LHCN-M2 (cell line): ENCODE measurements at regions not wholly inside any gene's neighbourhood (a gene's known extent, or its start where the extent isn't known, plus 50 kb on each side); places are given as distances from the start of the nearest gene placed in this dataset.

Source experiments
- DNase-seq: peaks from one replicate; pipeline ENCODE4 v3.0.0-alpha.2; 2012; ENCODE audit warnings: low read depth

- DNase-seq = no peak
These were observed 170.1 kb upstream of the B3GAT1 start for GRCh38 chr11:134581966-134582769.

DNA sequence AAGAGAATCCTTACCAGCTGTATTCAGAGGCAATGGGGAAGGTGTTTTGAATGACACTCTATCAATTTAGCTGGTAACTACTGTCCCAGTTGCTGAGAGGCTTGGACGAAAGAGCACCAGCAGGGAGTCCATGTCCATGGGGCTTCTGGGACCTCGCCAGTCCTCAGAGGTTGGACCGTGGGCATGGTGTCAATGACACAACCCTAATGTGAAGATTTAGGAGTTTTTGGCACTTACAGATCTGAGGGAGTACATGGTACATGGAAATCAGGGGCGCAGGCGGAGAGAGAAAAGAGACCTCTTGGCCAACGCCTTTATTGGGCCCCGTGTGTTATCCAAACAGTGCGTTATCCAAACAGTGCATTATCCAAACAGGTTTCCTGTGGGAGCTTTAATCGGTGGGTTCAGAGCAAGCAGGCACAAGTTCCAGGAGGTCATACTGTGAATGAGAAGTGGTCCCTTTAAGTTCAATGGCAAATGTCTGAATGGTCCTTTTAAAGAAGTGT, 169.1 kb upstream of the B3GAT1 start:
- DNase-seq = no peak

DNA sequence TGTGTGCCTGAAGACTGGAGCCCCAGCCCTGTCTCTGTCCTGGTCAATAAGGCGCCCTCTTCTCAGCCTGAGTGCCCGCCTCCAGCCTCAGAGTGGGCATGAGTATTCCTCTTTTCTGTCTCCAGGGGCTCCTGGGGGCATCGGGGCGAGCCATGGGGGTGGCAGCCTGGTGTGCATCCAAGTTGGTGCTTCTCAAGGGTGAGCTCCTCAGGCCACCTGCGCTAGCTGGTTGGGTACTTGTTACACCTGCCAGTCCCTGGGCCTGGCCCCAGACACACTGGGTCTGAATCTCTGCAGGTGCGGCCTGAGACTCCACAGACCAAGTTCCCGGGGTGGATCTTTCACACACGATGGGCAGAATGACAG, 168.6 kb upstream of the B3GAT1 start:
- DNase-seq = no peak

DNA sequence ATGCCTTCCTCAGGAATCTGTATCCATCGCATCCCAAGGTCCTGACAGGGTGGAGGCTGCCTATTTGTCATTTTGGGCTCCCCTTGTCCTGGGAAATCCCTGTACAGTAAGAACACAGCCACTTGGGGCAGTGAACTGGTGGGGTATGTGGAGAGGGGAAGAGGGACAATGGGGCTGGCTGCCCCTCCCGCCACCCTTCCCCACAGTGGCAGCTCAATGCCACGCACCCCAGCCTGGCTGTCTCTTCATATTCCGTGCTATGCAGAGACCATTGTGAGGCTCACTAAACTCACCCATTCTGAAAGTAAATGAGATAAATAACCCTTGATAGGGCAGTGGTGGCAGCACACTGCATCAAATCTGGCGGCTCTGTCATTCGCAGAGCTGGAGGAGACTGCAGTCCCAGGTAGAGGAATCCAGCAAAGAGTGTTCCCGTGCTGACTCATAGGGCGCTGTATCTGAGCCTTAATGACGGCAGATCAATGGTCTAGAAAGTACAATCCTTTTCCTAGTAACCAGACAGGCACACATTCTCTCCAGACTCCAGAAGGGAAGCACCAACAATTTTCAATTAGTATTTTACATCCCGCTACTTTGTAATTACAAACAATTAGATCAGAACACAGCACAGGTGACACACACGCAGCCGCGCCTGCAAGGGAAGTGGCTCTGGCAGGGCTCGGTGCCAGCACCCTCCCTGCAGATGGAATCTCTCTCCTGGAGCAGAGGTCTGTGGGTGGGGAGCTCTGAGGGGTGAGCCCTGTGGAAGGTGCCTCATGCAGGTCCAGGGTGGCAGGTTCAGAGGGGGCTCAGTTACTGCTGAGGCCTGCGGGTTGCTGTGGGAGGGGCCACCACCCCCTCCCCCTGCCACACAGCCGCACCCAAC, 167.9 kb upstream of the B3GAT1 start:
- no peak for DNase-seq

- DNase-seq = no peak
These were observed 167.0 kb upstream of the B3GAT1 start for GRCh38 chr11:134578807-134579723.

DNA sequence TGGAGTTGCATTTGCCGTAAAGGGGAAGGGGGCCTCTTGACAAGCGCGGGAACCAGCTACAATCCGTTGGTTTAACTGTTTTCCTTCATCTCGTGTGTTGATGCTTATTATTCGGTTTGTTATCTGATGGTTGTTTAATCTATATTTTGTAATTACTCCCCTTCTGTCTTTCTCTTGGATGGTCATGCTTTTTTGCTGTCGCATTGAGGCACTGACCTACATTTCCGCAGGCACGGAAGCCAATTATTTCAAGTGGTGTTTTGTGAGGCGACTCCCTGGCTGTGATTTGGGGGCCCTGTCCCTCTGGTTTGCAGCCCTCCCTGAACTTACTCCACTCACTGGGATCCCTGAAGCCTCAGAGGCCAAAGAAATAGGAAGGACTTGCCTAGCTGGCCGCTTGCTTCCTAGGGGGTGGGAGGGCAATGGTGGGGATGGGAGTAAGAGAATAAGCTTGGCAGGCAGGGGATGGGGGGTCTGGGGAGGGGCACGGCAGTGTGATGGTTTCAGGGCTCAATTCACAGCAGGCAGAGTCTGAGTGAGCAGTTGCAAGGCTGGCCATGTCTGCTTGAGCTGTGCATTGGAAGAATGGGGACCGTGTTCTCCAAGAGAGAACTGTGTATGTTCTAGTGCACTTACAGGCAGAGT, 165.8 kb upstream of the B3GAT1 start:
- DNase-seq = no peak

GRCh38 chr11:134576721-134577171, 164.7 kb upstream of the B3GAT1 start:
- DNase-seq = no peak

DNA sequence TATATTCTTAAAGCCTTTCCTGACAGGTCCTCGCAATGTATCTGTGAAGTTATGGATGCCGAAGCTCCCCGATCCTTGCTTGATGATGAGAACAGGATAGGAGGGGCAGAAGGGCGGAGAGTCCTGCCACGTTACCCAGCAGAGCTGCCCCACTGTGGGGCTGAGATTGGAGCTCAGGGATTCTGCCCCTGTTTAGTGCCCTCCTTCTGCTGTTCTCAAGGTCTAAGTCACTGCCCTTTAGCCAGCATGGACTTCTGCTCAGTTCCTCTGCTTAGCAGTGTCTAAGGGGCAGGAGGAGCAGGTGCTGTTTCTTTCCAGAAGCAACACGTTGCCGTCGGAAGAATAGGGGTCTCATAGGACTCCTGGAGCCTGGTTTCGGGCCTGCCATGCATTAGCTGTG, 164.2 kb upstream of the B3GAT1 start:
- no peak for DNase-seq

GRCh38 chr11:134575504-134576230, 163.6 kb upstream of the B3GAT1 start:
- DNase-seq = no peak

DNA sequence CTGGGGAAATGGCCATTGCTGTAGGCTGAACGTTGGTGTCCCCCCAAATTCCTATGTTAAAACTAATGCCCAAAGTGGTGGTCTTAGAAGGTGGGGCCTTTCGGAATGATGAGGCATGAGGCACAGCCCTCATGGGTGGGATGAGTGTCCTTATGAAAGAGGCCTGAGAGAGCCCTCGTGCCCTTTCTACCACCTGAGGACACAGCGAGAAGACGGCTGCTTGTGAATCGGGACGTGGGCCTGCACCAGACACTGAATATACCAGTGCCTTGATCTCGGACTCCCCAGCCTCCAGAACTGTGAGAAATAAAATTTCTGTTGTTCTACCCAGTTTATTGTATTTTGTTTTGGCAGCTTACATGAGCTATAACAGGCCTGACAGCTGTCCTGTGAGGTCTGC, 162.9 kb upstream of the B3GAT1 start:
- no peak for DNase-seq

DNA sequence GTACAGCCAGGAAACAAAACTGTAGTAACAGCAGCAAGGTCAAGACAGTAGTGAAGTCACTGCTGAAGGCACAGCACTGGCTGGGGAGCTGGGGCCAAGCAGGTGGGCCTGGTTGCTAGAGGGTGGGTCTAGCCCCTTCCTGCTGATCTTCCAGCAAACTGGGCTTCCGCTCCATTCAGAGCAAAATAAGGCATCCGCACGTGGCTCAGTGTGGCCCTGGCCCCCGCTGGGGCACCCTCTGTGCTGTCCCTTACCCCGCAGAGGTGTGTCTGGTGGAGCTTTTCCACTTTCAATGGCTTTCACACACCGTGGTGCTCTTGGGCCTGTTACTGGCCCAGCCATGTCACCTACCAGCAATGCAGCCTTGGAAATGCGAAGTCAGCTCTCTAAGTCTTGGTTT, 162.4 kb upstream of the B3GAT1 start:
- no peak for DNase-seq

DNA sequence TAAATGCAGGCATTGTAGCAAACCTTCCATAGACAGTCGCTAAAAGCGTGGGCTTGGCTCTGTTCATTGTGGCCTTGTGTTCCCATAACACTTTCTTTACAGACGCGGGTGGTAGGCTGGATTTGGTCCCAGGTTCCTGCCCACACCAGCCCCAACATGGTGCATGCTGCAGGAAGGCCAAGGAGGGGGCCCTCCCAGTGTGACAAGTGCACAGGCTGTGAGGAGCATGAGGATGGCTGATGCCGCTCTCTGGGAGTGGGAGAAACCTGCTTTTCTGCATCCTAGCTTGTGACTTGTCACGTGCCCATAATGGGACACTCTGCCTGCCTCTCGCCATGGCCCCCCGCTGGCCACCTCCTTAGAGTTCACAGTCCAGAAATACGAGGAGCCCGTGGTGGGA, 161.8 kb upstream of the B3GAT1 start:
- no peak for DNase-seq

DNA sequence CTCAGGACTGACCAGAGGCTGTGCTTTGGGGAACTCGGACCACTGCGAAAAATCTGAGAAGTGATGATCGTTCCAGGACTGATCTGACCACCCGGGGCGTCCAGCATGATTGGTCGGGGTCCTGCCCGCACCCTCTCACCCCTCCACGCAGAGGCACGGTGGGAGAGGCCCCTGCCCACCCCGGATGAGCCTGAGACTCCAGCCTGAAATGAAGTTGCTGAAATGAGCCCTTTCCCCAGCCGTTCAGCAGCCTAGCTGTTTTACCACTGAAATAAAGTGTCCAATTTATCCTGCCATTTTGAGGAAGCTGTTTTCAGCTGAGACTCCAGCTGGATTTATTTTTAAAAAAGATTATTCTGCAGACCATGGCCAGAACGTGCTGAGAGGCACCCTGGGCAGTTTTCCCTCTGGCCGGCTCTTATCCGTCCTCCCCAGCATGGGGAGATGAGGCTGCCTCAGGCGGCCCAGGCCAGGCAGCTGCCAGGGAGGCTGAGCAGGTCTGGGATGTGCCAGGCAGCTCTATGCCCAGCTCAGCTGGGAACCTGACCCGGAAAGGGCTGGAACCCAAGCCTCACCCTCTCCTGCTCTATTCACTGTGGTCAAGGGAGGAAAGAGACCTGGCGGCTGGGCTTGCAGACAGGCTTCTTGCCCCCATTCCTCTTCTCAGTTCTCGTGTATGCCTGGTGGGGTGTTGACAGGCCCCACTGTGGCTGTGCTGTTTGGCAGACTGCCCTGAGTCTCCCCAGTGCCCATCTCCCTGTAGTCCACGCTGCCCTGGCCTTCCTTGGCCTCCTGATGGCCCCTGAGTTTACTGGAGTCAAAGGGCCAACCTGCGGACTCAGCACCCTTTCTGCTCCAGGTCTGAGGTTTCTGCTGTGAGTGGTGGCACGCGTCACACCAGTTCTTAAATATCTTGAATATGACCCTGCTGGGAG, 161.0 kb upstream of the B3GAT1 start:
- DNase-seq = no peak

DNA sequence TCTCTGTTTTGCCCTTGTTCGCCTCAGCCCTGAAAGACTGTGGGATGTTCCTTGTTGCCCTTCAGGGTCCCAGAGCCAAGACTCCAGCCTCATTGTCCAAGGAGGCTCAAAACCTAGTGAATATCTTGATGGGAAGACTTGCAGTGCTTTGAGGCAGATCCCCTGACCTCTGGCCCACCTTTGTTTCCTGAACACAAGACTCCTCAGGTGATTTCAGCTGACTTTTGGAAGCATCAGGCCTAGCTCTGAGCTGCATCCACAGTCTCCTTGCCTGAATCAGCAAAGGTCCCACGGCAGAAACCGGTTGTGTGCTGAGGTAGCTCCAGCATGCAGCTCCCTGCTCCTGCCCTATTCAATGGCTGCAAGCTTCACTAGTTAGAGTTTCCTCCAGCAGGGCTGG, 159.3 kb upstream of the B3GAT1 start:
- no peak for DNase-seq

DNA sequence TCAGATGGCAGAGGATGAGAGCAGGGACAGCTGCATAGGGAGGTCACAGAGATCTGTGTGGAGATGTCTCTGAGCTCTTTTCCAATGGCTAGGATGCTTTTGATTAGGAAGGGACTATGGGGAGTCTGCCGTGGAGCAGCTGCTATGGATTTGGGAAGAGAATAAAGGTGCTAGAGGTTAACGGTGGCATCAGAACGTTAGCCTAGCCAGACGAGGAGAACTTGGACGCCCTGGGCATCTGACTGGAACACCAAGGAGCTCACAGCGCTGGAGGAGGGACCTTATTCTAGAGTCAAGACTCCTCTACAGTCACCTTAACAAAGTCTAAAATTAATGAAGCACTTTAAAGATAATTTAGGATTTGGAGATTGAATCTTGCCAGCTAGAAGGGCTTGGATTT, 157.2 kb upstream of the B3GAT1 start:
- no peak for DNase-seq

DNA sequence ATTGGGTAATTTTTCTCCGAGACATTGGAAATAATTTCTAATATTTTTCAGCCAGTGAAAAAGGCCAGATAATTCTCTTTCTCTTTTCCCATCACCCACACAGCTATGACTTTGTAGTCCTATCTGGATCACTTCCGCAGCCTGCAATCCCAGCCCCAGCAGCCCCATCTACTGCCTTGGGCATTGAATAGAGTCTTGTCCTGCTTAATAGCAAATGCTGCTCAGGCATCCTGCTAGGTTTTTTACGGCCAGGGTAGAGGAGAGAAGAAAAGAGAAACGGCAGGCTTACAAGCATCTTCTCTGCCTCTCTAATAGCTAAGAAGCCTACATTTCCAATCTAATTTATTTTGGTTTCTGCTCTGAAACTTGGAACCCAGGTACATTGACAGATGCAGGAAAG, 154.3 kb upstream of the B3GAT1 start:
- DNase-seq = no peak

GRCh38 chr11:134565343-134565891, 153.4 kb upstream of the B3GAT1 start:
- no peak for DNase-seq

DNA sequence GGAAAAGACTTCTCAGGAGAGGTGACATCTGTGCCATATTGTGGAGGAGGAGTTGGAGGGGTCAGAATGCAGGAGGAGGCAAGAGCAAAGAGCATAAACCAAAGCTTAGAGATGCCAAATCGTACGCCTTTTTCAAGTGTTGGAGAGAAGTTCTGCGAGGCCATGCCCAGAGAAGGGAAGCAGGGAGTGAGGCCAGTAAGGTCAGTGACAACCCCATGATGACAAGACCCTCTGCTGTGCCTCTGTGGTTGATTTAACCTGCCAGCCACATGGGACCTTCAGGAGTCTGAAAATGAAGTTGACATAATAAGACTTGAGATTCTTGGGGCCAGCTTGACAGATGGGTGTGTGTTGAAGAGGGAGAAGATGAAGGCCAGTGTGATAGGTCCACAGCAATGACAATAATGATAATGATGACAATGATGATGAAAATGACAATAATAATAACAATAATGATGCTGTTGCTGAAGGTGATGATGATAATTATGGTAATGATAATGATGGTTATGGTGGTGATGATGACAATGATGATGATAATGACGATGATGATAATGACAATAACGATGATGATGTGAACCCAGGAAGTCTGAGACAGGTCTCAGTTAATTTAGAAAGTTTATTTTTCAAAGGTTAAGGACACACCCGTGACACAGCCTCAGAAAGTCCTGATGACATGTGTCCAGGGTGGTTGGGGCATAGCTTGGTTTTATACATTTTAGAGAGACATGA, 152.6 kb upstream of the B3GAT1 start:
- no peak for DNase-seq
